ENCODE measurements at regions not wholly inside any gene's neighbourhood (a gene's known extent, or its start where the extent isn't known, plus 50 kb on each side); places are given as distances from the start of the nearest gene placed in this dataset.

DNA sequence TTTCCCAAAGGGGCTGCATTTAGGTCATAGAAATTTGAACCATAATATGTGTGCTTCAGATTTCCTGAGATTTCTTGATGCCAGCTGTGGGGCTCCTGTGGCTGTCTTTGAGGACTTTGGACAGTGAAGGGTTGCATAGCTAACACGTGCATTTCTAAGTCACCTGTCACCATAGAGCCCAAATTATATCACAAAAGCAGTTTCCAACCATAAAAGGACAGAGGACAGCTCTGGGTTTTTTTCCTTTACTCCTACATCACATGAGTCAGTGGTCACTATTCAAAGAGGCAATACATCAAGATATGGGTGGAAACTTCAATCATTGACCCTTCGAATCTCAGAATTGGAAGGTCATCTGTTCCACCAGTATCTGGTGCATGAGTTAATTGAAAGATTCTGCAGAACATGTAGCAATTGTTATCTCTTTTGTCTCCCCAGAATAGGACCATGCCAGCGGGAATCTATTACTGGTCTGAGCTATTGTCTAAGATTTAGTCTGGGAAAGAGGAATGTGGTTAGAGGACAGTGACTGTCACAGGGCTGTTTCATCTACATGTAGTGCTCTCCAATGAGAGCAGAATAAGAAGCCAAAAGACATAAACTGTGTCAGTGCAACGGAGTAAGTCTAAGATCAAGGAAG lies 133.5 kb downstream of the AASDH start:
- DNase-seq (ENCODE audit: low spot score) = no peak
- in situ Hi-C loops (cut with MboI; ENCODE audit: low pct_unique_long_range_greater_than_20kb, low sequenced_read_pairs, unreplicated experiment) = no loop called here
- TF ChIP-seq, protein P1, sequence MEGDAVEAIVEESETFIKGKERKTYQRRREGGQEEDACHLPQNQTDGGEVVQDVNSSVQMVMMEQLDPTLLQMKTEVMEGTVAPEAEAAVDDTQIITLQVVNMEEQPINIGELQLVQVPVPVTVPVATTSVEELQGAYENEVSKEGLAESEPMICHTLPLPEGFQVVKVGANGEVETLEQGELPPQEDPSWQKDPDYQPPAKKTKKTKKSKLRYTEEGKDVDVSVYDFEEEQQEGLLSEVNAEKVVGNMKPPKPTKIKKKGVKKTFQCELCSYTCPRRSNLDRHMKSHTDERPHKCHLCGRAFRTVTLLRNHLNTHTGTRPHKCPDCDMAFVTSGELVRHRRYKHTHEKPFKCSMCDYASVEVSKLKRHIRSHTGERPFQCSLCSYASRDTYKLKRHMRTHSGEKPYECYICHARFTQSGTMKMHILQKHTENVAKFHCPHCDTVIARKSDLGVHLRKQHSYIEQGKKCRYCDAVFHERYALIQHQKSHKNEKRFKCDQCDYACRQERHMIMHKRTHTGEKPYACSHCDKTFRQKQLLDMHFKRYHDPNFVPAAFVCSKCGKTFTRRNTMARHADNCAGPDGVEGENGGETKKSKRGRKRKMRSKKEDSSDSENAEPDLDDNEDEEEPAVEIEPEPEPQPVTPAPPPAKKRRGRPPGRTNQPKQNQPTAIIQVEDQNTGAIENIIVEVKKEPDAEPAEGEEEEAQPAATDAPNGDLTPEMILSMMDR (IDR thresholded peaks at IDR 0.05; ENCODE audit: extremely low read depth, insufficient read depth, missing control alignments) = no peak

DNA sequence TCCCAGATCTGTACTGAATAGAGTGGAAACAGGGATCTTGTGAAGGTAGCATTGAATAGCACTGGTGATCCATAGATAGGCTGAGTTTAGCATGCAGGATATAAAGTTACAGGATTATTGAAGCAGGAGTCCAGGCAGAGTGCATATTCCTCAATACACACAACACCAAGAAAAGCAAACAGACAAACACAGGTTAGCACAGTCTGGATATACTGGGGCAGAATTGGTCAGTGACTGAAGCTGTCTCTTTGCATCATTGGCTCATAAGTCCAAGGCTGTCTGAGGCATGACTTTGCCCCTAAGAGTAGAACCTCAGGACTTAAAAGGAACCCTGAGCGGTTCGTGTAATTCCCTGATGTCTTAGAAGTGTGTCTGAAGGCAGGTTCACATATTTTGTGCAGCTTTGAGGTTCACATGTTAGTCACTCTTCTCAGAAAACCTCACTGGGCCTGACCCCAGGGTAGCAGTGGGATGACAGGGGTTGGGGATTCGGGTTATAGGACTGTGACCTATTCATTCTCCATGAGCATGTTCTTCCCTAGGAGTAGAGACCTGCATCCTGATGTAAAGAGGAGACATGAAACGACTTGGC lies 134.6 kb downstream of the AASDH start:
- no peak for DNase-seq (ENCODE audit: low spot score)
- in situ Hi-C loops (cut with MboI; ENCODE audit: low pct_unique_long_range_greater_than_20kb, low sequenced_read_pairs, unreplicated experiment) = no loop called here
- TF ChIP-seq, protein P1 (IDR thresholded peaks at IDR 0.05; ENCODE audit: extremely low read depth, insufficient read depth, missing control alignments) = no peak

DNA sequence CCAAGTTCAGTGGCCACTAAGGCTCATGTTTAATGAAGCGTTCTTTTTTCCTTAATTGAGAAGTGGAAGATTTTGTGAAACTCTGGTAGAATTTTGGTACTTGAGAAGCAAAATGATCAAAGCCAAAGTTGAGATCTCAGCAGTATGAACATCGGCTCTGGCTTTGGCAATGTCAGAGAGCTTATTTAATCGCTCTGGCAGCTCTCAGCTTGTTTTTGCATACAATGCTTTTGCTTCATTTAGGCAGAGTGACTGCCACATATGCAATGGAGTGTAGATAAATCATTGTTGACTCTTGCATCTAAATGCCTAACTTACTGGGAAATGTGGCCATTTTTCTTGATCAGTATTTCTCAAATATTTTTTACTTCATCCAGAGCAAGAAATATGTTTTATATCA lies 135.7 kb downstream of the AASDH start:
- in situ Hi-C loops (cut with MboI; ENCODE audit: low pct_unique_long_range_greater_than_20kb, low sequenced_read_pairs, unreplicated experiment) = no loop called here
- DNase-seq (ENCODE audit: low spot score) = no peak
- TF ChIP-seq, protein P1 (IDR thresholded peaks at IDR 0.05; ENCODE audit: extremely low read depth, insufficient read depth, missing control alignments) = no peak

DNA sequence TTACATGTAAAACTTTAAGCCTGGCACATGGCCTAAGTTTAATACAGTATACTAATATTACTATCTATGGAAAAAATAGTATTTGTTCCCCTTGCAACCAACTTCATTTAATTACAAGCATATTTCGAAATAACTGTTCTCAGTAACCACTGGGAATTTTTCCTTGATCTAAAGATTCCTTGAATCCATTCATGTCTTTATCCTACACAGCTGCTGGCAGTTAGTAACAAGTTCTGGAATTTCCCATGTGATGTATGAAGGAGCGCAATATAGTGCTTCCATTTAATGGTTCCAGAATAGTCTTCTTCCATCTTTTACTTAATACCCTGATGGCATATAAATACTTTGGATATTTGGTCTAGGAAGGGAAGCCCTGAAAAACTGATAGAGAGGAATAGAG lies 136.5 kb downstream of the AASDH start:
- DNase-seq (ENCODE audit: low spot score) = no peak
- in situ Hi-C loops (cut with MboI; ENCODE audit: low pct_unique_long_range_greater_than_20kb, low sequenced_read_pairs, unreplicated experiment) = no loop called here
- TF ChIP-seq, protein P1 (IDR thresholded peaks at IDR 0.05; ENCODE audit: extremely low read depth, insufficient read depth, missing control alignments) = no peak

DNA sequence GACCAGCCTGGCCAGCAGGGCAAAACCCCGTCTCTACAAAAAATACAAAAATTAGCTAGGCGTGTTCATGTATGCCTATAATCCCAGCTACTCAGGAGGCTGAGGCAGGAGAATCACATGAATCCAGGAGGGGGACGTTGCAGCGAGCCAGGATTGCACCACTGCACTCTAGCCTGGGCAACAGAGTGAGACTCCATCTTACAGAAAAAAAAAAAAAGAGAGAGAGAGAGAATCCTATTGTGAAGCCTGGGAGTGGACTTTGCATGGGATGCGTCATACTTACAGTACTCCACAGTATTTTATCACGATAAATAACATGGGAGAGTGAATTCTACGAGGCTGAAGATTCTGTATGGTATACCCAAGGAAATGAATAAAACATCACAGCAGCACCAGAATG lies 139.6 kb downstream of the AASDH start:
- in situ Hi-C loops (cut with MboI; ENCODE audit: low pct_unique_long_range_greater_than_20kb, low sequenced_read_pairs, unreplicated experiment) = no loop called here
- DNase-seq (ENCODE audit: low spot score) = no peak
- TF ChIP-seq, protein P1 (IDR thresholded peaks at IDR 0.05; ENCODE audit: extremely low read depth, insufficient read depth, missing control alignments) = no peak

DNA sequence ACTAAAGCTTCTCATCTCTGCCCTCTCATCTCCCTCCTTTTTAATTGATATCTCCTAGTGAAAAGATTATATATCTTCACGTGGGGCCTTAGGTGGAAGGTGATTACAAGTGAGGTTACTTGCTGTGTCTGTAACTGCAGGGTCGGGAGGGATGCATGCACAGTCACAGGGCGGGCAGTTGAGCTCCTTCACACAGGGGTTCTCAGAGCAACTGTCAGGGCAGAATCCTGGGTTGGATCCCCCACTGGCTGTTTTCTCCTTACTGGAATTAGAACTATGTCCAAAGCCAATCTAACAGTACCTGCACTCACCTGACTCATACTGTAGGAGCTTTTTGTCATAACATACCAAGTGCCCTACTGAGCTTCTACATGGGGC lies 141.1 kb downstream of the AASDH start:
- in situ Hi-C loops (cut with MboI; ENCODE audit: low pct_unique_long_range_greater_than_20kb, low sequenced_read_pairs, unreplicated experiment) = no loop called here
- TF ChIP-seq, protein P1 (IDR thresholded peaks at IDR 0.05; ENCODE audit: extremely low read depth, insufficient read depth, missing control alignments) = no peak
- DNase-seq (ENCODE audit: low spot score) = no peak

Data from GM13977 (cell line).